DND-41 (cell line): ENCODE measurements at regions not wholly inside any gene's neighbourhood (a gene's known extent, or its start where the extent isn't known, plus 50 kb on each side); places are given as distances from the start of the nearest gene placed in this dataset.
"Not testable (repeated sequence)": the region's sequence is repeated elsewhere in the genome, so short reads cannot be mapped to it uniquely, and the experiment has no call there.

Experiments used
- EZH2 ChIP-seq: IDR thresholded peaks from 3 replicates; pipeline ENCODE4 v1.6.1; 2012; ENCODE audit warnings: borderline replicate concordance, low read depth, mild to moderate bottlenecking, moderate library complexity, low read length, inconsistent platforms; ENCODE audit not compliant: severe bottlenecking
- TF ChIP-seq, protein P1 (sequence below): IDR thresholded peaks from 2 replicates; pipeline ENCODE4 v1.5.1; 2012; ENCODE audit warnings: borderline replicate concordance, low read length, moderate library complexity, mild to moderate bottlenecking; ENCODE audit not compliant: poor library complexity, severe bottlenecking; ENCODE audit errors: extremely low read depth

DNA sequence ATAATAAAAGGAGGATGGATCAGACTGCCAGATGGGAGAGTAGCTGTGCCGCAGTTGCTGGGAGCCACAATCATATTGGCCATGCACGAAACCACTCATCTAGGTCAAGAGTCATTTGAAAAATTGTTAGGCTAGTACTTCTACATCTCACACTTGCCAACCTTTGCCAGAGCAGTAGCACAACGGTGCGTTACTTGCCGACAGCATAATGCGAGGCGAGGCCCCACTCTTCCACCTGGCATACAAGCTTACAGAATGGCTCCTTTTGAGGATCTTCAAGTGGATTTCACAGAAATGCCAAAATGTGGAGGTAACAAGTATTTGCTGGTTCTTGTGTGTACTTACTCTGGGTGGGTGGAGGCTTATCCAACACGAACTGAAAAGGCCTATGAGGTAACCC lies 268.3 kb upstream of the ATXN7L3B start:
- TF ChIP-seq, protein P1, sequence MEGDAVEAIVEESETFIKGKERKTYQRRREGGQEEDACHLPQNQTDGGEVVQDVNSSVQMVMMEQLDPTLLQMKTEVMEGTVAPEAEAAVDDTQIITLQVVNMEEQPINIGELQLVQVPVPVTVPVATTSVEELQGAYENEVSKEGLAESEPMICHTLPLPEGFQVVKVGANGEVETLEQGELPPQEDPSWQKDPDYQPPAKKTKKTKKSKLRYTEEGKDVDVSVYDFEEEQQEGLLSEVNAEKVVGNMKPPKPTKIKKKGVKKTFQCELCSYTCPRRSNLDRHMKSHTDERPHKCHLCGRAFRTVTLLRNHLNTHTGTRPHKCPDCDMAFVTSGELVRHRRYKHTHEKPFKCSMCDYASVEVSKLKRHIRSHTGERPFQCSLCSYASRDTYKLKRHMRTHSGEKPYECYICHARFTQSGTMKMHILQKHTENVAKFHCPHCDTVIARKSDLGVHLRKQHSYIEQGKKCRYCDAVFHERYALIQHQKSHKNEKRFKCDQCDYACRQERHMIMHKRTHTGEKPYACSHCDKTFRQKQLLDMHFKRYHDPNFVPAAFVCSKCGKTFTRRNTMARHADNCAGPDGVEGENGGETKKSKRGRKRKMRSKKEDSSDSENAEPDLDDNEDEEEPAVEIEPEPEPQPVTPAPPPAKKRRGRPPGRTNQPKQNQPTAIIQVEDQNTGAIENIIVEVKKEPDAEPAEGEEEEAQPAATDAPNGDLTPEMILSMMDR: not testable (repeated sequence)
- not testable (repeated sequence) for TF ChIP-seq EZH2
